Hematopoietic multipotent progenitor cell (in vitro differentiated cells): ENCODE measurements at regions not wholly inside any gene's neighbourhood (a gene's known extent, or its start where the extent isn't known, plus 50 kb on each side); places are given as distances from the start of the nearest gene placed in this dataset.
"Not testable (repeated sequence)": the region's sequence is repeated elsewhere in the genome, so short reads cannot be mapped to it uniquely, and the experiment has no call there.

Source experiments
- DNase-seq, 3 donors: peaks; one replicate each; pipeline ENCODE4 v3.0.0-alpha.2; 2011 to 2015; ENCODE audit warnings: low read depth in 2 of 3, low spot score in 2 of 3

GRCh38 chr5:120194650-120195049 lies 269.4 kb upstream of the PRR16 start:
- DNase-seq: not testable (repeated sequence)

GRCh38 chr5:120199559-120199958 lies 264.5 kb upstream of the PRR16 start:
- DNase-seq: no peak

GRCh38 chr5:120207129-120207528 lies 257.0 kb upstream of the PRR16 start:
- DNase-seq: peak in 1 of 3 donors; percentile 2

- no peak for DNase-seq
These were observed 247.1 kb upstream of the PRR16 start for GRCh38 chr5:120217001-120217400.

GRCh38 chr5:120219988-120220387 lies 244.1 kb upstream of the PRR16 start:
- no peak for DNase-seq

GRCh38 chr5:120225524-120225923 lies 238.6 kb upstream of the PRR16 start:
- DNase-seq: no peak

GRCh38 chr5:120228262-120229031 lies 235.7 kb upstream of the PRR16 start:
- DNase-seq: no peak

- no peak for DNase-seq
These were observed 235.1 kb upstream of the PRR16 start for GRCh38 chr5:120229036-120229435.

GRCh38 chr5:120231563-120231962 lies 232.5 kb upstream of the PRR16 start:
- DNase-seq: no peak

- no peak for DNase-seq
These were observed 227.7 kb upstream of the PRR16 start for GRCh38 chr5:120236360-120236759.

GRCh38 chr5:120239086-120239485 lies 225.0 kb upstream of the PRR16 start:
- DNase-seq: no peak

GRCh38 chr5:120240706-120241105 lies 223.4 kb upstream of the PRR16 start:
- DNase-seq: no peak

- no peak for DNase-seq
These were observed 222.7 kb upstream of the PRR16 start for GRCh38 chr5:120241400-120241799.

- DNase-seq: no peak
These were observed 212.2 kb upstream of the PRR16 start for GRCh38 chr5:120251898-120252297.

GRCh38 chr5:120252839-120253238 lies 211.3 kb upstream of the PRR16 start:
- DNase-seq: no peak

GRCh38 chr5:120254385-120254784 lies 209.7 kb upstream of the PRR16 start:
- DNase-seq: no peak

- DNase-seq: no peak
These were observed 208.9 kb upstream of the PRR16 start for GRCh38 chr5:120255214-120255613.

- DNase-seq: no peak
These were observed 207.7 kb upstream of the PRR16 start for GRCh38 chr5:120256376-120256775.

GRCh38 chr5:120257358-120257971 lies 206.6 kb upstream of the PRR16 start:
- no peak for DNase-seq

- DNase-seq: peak in 2 of 3 donors; percentile 9 to 52
These were observed 206.0 kb upstream of the PRR16 start for GRCh38 chr5:120258123-120258522.

- DNase-seq: no peak
These were observed 203.4 kb upstream of the PRR16 start for GRCh38 chr5:120260651-120261050.

GRCh38 chr5:120270498-120270897 lies 193.6 kb upstream of the PRR16 start:
- DNase-seq: no peak
